ENCODE measurements at regions not wholly inside any gene's neighbourhood (a gene's known extent, or its start where the extent isn't known, plus 50 kb on each side); places are given as distances from the start of the nearest gene placed in this dataset.
A peak's percentile ranks its signal among the peaks of the same experiment; 100 is the strongest.

DNA sequence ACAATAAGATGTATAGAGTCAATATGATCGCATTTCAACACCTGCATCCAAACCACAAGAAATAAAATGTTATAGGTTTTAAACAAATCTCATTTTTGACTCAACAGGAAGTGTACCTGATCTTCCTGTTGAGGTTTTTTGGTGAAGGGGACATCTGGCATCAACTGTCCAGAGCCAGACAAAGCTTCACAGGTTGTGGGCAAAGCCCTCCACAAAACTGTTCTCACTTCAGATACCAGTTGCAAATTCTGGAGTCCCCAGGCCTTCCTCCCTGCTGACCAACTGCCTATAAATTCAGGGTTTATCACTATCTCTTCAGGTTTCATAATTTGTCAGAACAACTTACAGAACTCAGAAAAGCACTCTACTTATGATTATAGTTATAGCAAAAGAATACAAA lies 326.1 kb upstream of the CAMK1G start:
- Histone ChIP-seq H3K4me3 (no peak overlapping the region), H3K9me3 (no peaks in the 10 kb centered on the region), H3K27ac (no peak overlapping the region), H3K27me3 (ENCODE audit: low read depth) (no peaks in the 10 kb centered on the region), H3K36me3 (no peaks in the 10 kb centered on the region), H3K4me1 (no peaks in the 10 kb centered on the region)
- intact Hi-C loops (cut with DNase I), result no loop called here
- ATAC-seq, result no peak
- DNase-seq, result no peak
- no peak for TF ChIP-seq CTCF (IDR thresholded peaks at IDR 0.05)

DNA sequence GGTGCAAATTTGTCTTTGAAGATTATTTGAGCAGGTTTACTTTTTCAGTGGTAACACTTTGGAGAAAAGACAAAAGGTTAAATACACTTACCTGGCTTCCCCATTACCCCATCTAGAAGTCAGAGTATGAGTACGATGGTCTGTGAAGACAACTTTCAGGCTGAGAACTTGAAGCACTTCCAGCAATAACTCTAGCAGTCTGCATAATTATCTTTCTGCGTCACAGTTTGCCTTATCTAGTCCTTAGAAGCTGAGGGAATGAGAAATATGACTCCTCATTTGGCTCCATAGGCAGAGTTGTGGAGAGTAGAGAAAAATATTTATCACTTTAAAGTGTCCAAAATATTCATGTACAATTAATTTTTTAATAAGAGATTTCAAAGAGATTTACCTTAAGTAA lies 323.4 kb upstream of the CAMK1G start:
- no peak for ATAC-seq
- no peaks in the 10 kb centered on the region for H3K9me3 ChIP-seq
- TF ChIP-seq CTCF (IDR thresholded peaks at IDR 0.05), result no peak
- H3K4me1 ChIP-seq, result no peaks in the 10 kb centered on the region
- no peak for DNase-seq
- H3K27ac ChIP-seq, result no peak overlapping the region
- intact Hi-C loops (cut with DNase I), result no loop called here
- no peaks in the 10 kb centered on the region for H3K27me3 ChIP-seq (ENCODE audit: low read depth)
- H3K4me3 ChIP-seq, result no peak overlapping the region
- H3K36me3 ChIP-seq, result no peaks in the 10 kb centered on the region

DNA sequence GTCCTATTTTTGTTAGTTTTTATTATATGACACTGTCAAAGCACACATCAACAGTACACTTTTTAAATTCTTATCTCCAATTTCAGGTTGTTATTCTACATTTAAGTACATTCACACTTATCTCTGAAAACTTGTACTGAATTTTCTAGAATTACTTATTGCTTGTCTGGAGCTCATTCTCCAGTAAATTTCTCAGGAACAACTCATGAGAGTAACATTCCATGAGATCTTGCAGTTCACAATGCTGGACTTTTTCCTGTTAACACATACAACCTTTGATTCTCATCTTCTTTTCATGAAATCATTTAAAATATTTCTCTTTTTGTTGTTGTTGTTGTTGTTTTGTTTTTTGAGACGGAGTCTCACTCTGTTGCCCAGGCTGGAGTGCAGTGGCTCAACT lies 320.9 kb upstream of the CAMK1G start:
- TF ChIP-seq CTCF (IDR thresholded peaks at IDR 0.05), result no peak
- H3K4me1 ChIP-seq, result no peaks in the 10 kb centered on the region
- H3K36me3 ChIP-seq, result no peaks in the 10 kb centered on the region
- intact Hi-C loops (cut with DNase I), result no loop called here
- no peak for DNase-seq
- H3K27me3 ChIP-seq (ENCODE audit: low read depth), result no peaks in the 10 kb centered on the region
- no peak overlapping the region for H3K4me3 ChIP-seq
- no peak for ATAC-seq
- H3K27ac ChIP-seq, result no peak overlapping the region
- H3K9me3 ChIP-seq, result no peaks in the 10 kb centered on the region

DNA sequence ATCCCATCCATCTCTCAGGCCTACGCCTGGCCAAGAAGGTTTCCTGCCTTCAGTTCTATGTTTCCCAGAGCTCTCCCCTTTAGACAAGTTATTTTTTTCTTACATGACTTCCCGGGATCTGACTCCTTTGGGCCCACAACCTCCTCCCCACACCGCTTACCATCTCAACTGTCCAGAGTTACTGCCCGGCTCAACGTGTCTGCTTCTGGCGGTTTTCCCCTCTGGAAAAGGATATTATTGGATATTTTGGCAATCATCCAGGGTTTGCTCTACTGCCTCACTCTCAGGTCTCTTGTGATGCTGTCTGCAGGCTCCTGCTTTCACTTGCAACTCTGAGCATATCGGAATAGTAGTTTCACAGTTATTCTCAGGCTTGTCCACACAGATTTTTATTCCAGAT lies 318.2 kb upstream of the CAMK1G start:
- no peaks in the 10 kb centered on the region for H3K4me1 ChIP-seq
- DNase-seq, result no peak
- ATAC-seq, result no peak
- no peak overlapping the region for H3K4me3 ChIP-seq
- intact Hi-C loops (cut with DNase I), result no loop called here
- H3K27ac ChIP-seq, result no peak overlapping the region
- H3K36me3 ChIP-seq, result no peaks in the 10 kb centered on the region
- no peak for TF ChIP-seq CTCF (IDR thresholded peaks at IDR 0.05)
- no peaks in the 10 kb centered on the region for H3K9me3 ChIP-seq
- no peaks in the 10 kb centered on the region for H3K27me3 ChIP-seq (ENCODE audit: low read depth)

DNA sequence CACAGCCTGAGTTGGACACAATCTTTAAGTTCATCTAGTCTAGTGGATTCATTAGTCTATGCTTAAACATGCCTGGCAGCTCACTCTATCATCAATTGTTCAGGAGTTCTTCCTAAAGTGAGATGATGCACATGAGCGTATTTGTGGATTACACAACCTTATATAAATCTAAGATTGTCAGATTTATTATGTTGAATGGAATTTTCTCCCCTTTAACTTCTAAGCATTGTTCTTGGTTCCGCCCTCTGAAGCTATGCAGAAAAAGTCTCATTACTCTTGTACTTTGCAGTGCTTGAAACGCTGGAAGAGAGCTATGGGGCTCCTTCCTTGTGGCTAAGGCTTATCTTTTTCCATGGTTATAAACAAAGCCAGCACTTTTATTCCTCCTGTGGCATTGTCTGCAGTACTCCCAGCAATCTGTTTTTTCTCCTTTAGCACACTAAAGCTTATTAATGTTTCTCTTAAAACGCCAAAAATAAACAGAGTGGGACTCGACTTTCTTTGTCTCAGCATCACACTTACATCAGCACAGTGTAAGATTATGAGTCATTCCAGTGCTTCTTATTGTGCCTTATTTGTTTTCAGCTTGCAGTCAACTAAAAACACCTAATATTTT lies 316.8 kb upstream of the CAMK1G start:
- no peaks in the 10 kb centered on the region for H3K4me1 ChIP-seq
- no peak for DNase-seq
- no peak overlapping the region for H3K27ac ChIP-seq
- no peak overlapping the region for H3K4me3 ChIP-seq
- peak in 1 of 2 donors; percentile 13 for ATAC-seq
- H3K9me3 ChIP-seq, result no peaks in the 10 kb centered on the region
- intact Hi-C loops (cut with DNase I), result no loop called here
- H3K36me3 ChIP-seq, result no peaks in the 10 kb centered on the region
- TF ChIP-seq CTCF (IDR thresholded peaks at IDR 0.05), result no peak
- H3K27me3 ChIP-seq (ENCODE audit: low read depth), result no peaks in the 10 kb centered on the region

- H3K9me3 ChIP-seq, result no peaks in the 10 kb centered on the region
- H3K4me3 ChIP-seq, result no peak overlapping the region
- DNase-seq, result no peak
- no peak overlapping the region for H3K27ac ChIP-seq
- H3K36me3 ChIP-seq, result no peaks in the 10 kb centered on the region
- H3K4me1 ChIP-seq, result no peaks in the 10 kb centered on the region
- ATAC-seq, result no peak
- TF ChIP-seq CTCF (IDR thresholded peaks at IDR 0.05), result no peak
- intact Hi-C loops (cut with DNase I), result no loop called here
- no peaks in the 10 kb centered on the region for H3K27me3 ChIP-seq (ENCODE audit: low read depth)
Observed at GRCh38 chr1:209267968-209268367, 315.5 kb upstream of the CAMK1G start.

Measured in lower lobe of right lung (tissue), 2 donors.